T-helper 2 cell (primary cell): ENCODE measurements at regions not wholly inside any gene's neighbourhood (a gene's known extent, or its start where the extent isn't known, plus 50 kb on each side); places are given as distances from the start of the nearest gene placed in this dataset.
"Not testable (repeated sequence)": the region's sequence is repeated elsewhere in the genome, so short reads cannot be mapped to it uniquely, and the experiment has no call there.

Source experiments
- DNase-seq, 5 experiments: peaks; one replicate each; pipeline versions ENCODE4 v3.0.0 to v3.0.0-alpha.2; 2012 to 2022

DNA sequence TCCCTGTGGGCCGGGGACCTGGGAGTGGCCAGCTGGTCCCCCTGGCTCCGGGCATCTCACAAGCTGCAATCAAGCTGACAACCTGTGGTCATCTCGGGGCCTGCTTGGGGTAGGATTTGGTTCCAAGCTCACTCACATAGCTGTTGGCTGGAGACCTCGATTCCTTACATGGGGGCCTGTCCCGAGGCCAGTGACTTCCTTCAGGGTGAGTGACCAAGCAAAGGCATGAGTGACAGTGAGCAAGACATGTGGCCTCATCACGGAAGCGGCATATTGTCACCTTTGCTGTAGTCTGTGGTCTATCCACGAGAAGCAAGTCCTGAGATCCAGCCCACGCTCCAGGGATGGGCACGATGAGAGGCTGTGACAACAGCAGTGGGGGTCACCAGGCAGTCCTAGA, 131.4 kb upstream of the ID2 start:
- no peak for DNase-seq

DNA sequence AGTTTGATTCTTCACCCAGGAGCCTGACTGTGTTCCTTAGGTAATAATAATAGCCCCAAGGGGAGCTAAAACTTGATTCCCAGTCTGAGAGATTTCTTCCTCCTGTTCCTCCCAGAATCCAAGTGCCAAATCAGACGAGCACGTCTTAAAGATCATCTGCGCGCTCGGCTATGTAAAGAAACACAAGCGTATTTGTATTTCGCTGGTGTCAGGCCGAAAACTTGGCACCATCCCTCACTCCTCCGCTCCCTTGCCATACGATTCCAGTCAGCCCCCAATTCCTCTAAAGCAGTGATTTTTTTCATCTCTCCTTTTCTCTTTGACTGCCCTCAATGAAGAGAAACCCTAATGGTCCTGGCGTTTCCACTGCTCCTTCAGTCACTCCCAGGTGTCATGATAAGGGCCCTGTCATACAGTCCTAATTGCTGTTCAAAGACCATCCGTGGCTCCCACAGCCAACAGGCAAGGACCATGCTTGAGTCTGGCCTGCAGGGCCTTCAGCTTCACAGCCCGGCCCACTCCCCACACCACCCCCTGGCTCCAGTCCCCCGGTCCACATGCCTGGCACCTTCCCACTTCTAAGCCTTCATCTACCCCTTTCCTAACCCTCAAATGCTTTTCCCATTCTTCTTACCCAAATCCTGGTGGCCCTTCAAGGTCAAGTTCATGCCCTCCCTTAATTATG, 130.8 kb upstream of the ID2 start:
- no peak for DNase-seq

DNA sequence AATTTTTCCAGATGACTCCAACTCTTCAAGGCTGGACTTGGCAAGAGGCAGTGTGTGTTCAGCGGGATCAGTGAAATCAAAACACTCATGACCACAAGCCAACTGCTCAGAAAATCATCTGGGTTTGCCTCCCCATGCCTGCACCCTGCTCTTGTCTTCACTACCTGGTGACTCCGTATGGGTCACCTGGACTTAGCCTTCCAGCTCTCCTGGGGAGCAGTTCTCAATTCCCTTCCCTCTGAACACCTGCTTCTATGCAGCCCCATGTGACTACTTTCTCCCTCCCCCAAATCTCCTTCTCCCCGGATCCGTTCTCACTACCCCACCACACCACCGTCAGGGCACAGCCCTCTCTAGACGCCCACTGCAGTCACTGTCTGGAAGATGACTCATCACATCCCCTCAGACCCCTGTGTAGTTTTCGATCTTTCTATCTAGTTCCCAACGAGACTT, 130.2 kb upstream of the ID2 start:
- peak in 1 of 5 experiments; percentile 43 for DNase-seq

DNA sequence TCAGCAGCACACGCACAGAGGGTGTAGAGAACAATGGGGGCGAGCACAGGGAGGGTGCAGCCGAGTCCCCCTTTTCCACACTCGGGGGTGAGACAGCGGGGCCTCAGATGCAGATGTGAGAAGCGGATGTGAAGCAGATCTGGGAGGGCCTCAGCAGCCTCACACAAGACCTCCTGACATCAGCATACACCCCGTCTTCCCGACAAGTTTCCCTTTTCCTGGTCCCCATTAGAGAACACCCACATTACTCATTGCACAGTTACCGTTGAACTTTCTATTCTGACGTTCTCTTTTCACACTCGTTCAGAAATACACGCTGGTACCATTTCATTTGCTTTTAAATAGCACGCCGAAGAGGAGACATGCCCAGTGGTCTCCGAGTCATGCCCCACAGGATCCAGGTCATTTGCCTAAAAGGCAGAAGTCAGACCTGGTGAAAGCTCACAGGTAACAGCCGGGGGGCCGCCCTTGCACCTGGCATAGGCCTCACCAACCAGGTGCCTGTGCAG, 129.5 kb upstream of the ID2 start:
- peak in 1 of 5 experiments; percentile 35 for DNase-seq

DNA sequence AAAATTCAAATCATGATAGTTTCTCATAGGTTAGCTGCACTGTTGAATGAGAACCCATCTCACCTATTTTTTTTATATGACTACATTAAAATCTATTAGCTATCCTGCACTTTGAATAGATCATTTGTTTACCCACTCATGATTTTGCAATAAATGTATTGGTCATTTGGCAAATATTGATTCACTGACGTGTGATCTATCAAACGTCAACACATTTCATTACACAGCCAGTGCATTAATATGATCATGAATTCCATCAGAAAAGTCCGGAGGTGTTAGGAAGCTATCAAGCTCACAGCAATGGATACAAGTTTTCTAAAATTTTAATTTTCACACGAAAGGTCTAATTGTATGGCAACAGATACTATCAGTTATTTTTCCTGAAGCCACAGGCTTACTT, 128.2 kb upstream of the ID2 start:
- DNase-seq: no peak

DNA sequence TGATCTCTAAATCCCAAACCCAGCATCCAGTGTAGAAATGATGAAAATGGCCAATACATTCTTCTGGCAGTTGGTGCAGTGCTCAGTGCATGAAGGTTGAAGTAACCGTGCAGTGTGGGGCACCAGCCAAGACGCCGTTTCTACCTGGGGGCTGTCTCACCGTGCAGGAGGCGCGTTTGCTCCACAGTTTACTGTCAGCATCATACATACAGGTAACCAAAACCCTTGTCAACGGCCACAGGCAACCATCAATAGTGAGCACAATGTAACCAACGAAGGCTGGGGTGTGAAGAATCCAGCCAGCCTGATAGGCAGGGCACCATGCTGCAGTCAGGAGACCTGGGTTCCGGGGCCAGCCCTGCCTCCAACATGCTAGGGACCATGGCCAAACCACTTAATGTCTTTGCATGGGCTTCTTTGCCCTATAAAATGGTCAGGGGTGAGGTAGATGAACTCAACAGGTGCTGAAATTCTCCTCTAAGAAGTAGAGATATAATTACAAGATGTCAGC, 127.5 kb upstream of the ID2 start:
- no peak for DNase-seq

DNA sequence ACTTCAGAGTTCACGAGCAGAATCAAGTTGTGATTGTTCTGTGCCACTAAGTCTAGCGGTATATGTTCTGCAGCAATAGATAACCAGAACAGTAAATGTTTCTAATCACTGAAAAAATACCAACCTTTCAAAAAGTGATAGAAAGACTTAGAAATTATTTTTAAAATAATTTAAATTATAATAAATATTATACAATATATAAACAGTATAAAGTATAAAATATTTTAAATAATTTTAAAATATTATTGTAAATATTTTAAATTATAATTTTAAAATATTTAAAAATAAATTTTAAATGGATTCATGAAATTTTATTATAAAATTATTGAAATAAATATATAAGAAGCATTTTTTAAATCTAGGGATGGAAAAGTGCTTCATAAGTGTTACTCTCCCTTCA, 126.3 kb upstream of the ID2 start:
- no peak for DNase-seq

DNA sequence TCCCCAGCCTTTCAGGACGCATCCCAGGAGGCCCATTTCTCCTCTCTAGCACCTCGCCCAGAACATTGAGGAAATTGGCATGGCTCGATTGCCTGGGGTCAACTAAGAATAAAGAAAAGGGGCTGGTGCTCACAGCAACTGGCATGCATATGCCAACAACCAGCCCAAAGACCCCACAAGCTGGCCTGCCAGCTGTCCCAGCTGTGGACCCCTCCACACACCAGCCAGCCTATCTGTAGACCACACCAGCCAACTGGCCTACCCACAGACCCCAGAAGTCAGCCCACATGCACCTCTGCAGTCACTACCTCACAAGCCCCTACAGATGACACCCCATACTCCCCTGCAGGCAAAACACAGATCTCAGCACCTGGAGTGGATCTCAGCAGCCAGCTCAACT, 123.8 kb upstream of the ID2 start:
- no peak for DNase-seq

DNA sequence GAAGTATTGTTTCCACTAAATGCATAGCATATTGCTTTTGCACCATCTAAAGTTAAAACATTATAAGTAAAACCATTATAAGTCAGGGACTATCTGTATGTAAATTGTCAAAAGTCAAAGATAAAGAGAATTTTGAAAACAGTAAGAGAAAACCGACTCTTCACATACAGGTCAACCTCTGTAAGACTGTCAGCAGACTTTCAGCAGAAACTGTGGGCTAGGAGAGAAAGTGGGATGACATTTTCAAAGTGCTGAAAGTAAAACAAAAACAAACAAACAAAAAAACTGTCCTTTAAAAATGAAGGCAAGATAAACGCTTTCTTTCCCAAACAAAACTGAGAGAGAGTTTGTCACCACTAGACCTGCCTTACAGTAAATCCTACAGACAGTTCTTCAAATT, 122.9 kb upstream of the ID2 start:
- no peak for DNase-seq

DNA sequence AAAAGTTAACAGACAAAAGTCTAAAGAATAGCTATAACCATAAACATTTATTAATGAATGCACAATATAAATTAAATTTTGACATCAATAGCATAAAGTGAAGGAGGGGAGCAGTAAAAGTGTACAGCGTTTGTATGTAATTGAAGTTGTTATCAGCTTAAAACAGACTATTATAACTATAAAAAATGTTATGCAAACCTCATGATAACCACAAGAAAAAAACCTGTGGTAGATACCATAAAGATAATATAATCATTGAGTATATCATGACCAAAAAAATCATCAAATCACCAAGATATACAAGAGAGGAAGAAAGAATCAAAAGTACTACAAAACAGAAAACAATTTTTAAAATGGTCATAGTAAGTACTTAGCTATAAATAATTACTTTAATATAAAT, 122.1 kb upstream of the ID2 start:
- DNase-seq: no peak

DNA sequence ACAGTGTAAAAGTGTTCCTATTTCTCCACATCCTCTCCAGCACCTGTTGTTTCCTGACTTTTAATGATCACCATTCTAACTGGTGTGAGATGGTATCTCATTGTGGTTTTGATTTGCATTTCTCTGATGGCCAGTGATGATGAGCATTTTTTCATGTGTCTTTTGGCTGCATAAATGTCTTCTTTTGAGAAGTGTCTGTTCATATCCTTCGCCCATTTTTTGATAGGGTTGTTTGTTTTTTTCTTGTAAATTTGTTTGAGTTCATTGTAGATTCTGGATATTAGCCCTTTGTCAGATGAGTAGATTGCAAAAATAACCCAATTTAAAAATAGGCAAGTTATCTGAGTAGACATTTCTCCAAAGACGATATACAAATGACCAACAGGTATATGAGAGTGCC, 120.2 kb upstream of the ID2 start:
- not testable (repeated sequence) for DNase-seq

DNA sequence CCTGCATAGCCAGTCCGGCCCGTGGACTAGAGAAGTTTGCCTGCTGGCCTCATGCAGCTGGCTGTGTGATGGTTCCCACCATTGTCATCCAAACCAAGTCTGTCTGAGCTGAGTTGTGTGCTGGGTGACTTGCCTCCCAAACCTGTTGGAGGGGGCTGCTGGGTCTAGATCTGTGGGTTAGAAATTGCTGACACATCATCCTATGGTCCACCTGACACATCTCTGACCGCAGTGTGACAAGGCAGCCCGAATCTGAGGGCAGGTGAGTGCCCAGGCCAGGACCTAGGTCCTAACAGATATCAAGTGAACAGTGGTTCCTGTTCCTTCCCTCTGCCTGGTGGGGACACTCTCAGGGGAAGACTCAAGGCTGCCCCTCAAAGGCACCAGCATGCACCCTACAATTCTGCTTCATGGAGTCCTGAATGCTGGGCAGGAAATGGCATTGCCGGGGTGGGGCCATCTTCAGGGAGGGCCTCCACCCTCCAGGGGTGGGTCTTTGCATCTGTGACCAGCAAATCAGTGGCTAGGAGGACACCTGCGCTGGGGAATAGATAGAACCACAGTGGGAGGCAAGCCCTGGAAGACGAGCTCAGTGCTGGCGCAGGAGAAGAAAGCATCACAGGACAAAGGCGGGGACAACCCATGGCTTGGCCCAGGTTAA, 117.9 kb upstream of the ID2 start:
- no peak for DNase-seq

DNA sequence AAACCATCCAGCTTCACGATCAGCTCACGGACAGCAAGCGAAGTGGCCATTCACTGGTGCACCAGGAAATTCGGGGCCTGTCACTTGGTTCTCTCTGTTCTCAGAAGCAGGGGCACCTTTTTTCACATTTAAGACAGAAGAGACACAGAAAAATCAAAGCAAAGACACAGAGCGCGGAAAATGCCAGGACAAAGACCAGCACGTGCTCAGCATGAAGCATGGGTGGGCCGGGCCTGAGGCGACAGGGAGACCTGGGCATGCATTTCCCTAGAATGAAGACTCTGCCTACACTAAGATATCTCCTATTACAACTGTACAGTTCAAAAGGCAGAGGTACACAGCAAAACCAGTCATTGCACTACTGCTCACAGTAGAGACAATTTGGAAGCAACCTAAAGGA, 117.4 kb upstream of the ID2 start:
- DNase-seq: no peak

DNA sequence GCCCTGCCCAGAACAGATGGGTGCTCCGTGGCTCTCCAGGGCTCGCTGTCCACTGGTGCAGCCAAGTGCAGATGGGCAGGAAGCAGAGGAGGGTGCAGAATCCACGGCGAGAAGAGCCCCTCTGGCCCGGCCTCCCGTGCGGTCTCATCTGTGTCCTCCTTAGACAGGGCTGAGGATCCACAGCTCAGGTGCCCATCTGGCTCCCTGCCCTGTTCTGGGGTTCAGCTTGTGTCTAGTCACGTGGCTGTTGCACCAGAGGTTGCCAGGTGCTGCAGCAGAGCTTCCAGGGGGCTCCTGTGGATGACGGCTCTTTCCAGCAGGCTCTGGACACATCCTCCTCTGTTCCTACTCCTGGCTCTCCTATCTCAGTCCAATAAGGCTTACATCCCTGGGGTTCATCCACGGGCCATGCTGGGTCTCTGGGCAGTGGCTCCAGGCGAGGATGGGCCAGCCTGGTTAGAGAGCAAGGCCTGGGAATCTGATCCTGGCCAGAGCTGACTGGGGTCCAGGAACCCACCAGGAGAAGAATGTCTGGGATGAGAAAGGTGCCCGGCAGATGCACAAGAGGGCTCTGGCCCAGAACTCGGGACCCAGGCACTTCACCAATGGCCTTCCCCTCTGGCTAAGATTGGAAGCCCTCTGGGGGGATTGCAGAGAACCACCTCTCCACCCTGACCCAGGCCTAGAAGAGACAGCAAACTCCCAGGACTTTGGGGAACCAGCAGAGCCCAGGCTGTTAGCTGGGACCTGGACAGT, 116.3 kb upstream of the ID2 start:
- DNase-seq: no peak

DNA sequence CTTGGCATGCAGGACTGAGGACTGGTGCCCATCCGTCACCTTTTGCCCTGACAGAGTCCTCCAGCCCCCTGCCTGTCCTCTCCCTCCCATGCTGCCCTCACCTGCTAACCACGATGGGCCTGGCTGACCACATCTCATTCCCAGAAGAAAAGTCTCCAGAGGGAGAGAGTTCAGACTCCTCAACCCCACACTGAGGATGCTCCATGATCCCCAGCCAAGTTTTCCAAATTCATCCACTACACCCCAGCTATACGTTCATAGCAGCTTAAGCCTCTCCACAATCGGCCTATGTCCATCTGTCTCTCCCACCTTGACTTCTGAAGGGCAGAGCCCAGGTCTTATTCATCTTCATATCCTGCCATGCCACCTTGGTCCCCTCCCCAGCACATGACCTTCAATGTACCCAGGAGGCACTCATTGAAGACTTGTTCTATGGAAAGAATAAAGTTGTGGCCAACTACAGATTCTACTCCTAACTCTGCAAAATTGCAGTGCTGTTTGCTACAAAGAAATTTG, 115.6 kb upstream of the ID2 start:
- DNase-seq: no peak

DNA sequence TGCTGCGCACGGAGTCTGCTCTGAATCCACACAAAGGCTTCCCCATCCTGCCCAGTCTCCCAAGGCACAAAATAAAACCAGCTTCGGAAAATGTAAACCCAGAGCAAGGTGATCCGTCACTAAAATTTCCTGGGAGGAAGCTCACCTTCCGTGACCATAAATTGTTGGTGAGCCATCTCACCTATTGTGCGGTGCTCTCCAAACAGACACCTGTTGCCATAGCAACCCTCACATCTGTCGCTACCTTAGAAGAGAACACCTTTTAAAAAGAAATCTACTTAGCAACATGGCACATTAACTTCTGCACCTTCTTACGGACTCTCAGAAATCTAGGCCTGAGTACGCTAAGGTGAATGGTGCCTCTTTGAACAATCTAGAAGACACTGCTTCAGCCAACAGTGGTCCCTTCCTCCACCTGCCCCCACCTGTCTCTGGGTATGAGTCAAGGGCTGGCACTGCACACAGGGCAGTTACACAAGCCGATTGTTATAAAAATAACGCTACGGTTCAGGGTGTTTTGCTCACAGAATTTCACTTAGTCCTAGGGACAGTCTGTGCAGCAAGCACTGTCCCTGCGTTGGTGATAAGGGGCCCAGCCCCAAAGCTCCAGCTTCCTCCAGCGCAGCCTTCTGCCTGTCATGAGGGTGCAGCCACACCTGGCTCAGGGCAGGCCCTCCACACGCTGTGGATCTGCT, 114.9 kb upstream of the ID2 start:
- DNase-seq: no peak

DNA sequence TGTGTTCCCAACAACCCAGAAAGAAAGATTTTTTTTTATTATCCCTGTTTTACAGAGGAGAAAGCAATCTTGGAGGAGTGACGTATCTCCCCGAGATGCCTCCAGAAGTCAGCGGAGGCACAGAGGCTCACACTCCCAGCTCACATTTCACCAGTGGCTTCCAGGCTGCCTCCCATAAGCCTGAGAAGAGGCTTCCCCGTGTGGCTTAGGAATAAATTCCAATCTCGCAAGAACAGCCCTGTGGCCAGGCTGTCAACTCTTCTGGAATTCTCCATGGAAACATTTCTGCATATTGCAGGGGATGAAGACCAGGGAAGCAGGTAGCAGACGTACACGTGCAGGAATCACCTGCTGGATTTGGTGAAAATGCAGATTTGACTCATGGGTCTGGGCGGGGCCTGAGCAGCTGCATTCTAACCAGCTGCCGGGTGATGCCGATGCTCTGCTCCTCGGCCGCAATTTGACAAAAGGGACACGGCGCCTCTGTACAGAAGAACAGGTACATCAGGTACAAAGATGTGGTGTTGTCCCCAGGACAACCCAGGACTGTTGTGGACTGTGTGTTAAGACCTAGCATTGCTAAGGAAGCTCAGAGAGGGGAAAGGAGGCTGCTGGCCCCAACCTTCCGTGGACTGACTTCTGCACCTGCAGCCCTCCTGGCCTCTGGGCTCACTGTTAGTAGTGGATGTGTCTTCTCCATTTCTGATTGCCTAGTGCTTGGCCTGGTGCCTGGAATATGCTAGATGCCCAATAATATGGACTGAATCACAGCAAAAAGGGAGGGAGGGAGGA, 114.2 kb upstream of the ID2 start:
- no peak for DNase-seq

DNA sequence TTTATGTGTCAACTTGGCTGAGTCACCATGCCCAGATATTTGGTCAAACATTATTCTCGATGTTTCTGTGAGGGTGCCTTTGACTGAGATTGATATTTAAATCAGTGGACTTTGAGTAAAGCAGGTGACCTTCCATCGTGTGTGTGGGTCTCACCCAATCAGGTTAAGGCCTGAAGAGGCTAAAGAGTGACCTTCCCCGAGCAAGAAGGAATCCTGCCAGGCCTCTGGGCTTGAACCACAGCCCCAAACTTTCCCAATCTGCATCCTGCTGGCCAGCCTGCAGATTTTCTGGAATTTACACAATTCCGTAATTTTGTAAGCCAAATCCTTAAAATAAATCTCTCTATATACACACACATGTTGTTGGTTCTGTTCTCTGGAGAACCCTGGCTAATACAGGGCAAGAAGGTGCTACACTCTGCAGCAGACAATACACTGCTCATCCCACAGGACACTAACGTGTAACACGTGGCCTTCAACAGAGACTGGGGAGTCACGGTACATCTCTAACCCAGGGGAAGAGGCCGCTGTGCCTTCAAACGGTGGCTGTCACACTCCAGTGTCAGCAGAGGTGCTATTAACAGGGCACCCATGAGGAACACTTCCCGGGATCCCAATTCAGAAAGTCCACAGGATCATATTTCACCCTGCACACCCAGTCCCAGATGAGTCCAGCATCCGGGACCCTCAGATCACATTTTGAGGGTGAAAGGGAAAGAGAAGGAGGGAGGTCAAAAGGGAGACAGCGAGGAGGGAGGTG, 113.1 kb upstream of the ID2 start:
- no peak for DNase-seq

DNA sequence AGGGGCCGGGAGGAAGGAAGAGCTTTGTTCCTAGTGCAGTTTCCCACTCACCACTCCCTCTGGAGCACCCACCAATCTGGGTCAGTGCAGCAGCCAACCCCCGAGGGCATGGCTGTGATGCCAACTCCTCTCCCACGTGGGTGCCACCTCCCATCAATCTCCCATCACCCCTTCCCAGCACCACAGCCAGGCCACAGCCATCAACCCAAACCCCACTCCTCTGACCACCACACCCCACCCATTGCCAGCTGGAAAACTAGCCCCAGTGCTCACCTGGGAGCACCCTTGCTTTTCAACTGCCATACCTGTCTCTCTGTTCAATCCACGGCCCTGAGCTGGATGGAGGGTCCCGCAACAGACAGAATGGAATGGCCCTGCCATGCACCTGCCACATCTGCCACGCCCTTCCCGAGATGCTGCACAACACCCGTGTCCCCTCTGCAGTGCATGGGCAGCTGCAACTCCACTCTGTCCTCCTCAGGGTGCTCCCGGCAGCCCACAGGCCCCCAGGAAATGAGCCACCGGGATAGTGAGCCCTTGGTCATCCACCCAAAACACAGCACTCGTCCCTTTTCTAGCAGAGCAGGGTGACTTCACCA, 112.4 kb upstream of the ID2 start:
- DNase-seq: no peak

DNA sequence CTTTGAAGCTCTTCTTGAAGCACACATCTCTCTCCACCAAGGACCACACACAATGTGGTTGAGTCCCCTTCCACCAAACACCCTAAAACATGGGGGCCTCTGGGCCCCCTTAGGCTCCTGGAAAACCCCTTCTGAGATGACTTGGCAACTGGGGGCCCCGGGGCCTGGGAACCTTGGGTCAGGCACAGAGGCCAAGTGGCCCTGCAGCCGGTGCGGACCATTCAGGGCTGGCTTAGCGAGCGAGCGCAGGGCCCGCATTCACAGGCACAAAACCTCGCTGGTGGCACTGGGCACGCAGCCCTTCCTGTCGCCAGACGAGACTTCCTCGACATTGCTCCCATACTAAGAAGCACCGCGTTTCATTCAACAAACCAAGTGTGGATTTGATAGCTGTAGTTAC, 111.2 kb upstream of the ID2 start:
- DNase-seq: no peak
